ENCODE measurements at regions not wholly inside any gene's neighbourhood (a gene's known extent, or its start where the extent isn't known, plus 50 kb on each side); places are given as distances from the start of the nearest gene placed in this dataset.

DNA sequence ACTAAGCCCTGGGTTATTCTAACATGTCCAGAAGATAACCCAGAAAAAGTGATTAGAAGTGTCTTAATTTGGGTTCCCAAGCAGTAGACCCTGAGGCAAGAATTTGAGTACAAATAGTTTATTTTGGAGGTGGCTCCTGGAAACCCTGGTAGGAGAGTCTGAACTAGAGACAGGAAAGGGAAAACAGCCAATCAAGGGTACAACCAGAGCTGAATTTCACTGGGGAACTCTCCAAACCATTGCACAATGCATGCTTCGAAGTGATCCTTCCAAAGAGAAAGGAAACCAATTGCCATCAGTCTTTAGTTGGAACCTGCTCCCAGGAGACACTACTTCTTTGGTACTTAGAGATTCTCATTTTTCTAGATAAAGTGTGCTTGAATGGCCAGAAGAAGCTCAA, 361.5 kb downstream of the MBD2 start:
- Mint-ChIP-seq H3K36me3 (ENCODE audit: low read depth) (no peaks in the 10 kb centered on the region), H3K27ac (no peak overlapping the region)

DNA sequence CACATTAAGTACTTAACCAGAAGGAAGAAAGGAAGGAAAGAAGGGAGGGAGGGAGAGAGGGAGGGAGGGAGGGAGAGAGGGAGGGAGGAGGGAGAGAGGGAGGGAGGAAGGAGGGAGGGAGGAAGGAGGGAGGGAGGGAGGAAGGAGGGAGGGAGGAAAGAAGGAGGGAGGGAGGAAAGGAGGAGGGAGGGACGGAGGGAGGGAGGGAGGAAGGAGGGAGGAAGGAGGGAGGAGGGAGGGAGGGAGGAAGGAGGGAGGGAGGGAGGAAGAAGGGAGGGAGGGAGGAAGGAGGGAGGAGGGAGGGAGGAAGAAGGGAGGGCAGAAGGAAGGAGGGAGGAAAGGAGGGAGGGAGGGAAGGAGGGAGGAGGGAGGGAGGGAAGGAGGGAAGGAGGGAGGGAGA, 363.3 kb downstream of the MBD2 start:
- Mint-ChIP-seq H3K4me3 (no peak overlapping the region), H3K9me3 (peaks cover 3% of the 10 kb centered on the region)

More for the DNA sequence above, 361.5 kb downstream of the MBD2 start:
- no peaks in the 10 kb centered on the region for H3K9me3 Mint-ChIP-seq
- H3K27me3 Mint-ChIP-seq (ENCODE audit: low read depth) = no peaks in the 10 kb centered on the region
- H3K4me3 Mint-ChIP-seq = no peak overlapping the region
- TF ChIP-seq, protein P1, sequence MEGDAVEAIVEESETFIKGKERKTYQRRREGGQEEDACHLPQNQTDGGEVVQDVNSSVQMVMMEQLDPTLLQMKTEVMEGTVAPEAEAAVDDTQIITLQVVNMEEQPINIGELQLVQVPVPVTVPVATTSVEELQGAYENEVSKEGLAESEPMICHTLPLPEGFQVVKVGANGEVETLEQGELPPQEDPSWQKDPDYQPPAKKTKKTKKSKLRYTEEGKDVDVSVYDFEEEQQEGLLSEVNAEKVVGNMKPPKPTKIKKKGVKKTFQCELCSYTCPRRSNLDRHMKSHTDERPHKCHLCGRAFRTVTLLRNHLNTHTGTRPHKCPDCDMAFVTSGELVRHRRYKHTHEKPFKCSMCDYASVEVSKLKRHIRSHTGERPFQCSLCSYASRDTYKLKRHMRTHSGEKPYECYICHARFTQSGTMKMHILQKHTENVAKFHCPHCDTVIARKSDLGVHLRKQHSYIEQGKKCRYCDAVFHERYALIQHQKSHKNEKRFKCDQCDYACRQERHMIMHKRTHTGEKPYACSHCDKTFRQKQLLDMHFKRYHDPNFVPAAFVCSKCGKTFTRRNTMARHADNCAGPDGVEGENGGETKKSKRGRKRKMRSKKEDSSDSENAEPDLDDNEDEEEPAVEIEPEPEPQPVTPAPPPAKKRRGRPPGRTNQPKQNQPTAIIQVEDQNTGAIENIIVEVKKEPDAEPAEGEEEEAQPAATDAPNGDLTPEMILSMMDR (IDR thresholded peaks at IDR 0.05; ENCODE audit: unreplicated experiment in 3 of 3) = no peak
- H3K4me1 Mint-ChIP-seq = no peaks in the 10 kb centered on the region

DNA sequence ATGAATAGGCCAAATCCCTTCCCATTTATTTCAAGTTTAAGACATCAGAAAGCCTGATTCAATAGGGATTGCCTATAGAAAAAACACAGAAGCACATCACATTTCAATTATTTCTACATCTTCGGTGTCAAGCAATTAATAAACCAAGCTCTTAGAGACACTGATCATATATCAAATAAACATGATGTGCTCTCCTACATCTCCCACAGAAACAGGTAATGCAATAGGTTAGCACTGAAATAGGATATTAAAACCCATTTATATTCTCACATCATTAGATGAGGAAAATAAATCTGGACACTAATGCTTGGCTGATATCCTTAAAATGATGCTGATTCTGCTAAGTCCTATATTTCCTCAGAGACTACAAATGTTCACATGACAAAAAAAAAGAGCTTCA, 364.7 kb downstream of the MBD2 start:
- Mint-ChIP-seq H3K9me3 (peaks cover 3% of the 10 kb centered on the region), H3K27ac (no peak overlapping the region), H3K27me3 (ENCODE audit: low read depth) (no peaks in the 10 kb centered on the region), H3K4me3 (no peak overlapping the region), H3K36me3 (ENCODE audit: low read depth) (no peaks in the 10 kb centered on the region), H3K4me1 (no peaks in the 10 kb centered on the region)
- TF ChIP-seq, protein P1 (IDR thresholded peaks at IDR 0.05; ENCODE audit: unreplicated experiment in 3 of 3) = no peak

More for the DNA sequence above, 363.3 kb downstream of the MBD2 start:
- H3K4me1 Mint-ChIP-seq = no peaks in the 10 kb centered on the region
- TF ChIP-seq, protein P1 (IDR thresholded peaks at IDR 0.05; ENCODE audit: unreplicated experiment in 3 of 3) = no peak
- no peak overlapping the region for H3K27ac Mint-ChIP-seq
- H3K36me3 Mint-ChIP-seq (ENCODE audit: low read depth) = no peaks in the 10 kb centered on the region
- no peaks in the 10 kb centered on the region for H3K27me3 Mint-ChIP-seq (ENCODE audit: low read depth)

DNA sequence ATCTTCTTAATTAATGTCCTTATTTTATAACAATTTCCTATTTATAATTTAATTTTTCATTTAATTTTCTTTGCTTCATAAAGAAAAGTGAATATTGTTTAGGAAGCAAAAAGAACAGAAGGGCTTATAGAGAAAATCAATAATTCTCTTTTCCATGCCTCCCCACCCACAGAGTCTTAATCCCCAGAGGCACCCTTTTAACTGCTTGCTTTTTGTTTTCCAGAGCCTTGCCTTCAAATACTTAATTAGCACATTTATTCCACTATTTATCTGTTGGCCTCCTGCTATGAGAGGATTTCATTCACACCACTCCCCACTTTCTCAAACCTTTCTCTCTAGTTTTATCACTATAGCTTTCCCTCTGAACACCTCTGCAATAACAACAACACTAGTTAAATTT, 373.6 kb downstream of the MBD2 start:
- TF ChIP-seq, protein P1 (IDR thresholded peaks at IDR 0.05; ENCODE audit: unreplicated experiment in 3 of 3) = no peak
- Mint-ChIP-seq H3K9me3 (peaks cover 2% of the 10 kb centered on the region), H3K36me3 (ENCODE audit: low read depth) (no peaks in the 10 kb centered on the region), H3K27ac (no peak overlapping the region), H3K4me1 (no peaks in the 10 kb centered on the region), H3K27me3 (ENCODE audit: low read depth) (no peaks in the 10 kb centered on the region), H3K4me3 (no peak overlapping the region)

DNA sequence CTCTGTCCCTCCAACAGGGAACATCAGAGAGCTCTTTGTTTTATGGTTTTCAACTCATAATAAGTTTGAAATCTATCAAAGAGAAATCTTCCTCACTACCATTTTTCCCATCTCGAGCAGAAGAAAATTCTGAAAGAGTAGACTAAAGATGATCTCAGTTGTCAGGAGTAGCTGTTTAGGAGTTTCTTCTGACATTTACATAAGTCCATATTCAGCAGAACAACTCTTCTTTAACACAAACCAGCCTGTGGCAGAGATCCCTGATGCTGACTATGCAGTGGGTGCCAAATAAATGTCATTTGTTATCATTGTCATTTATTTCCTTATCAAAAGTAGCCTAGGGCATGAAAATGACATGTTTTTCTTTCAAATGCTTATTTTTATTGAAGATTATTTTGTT, 380.7 kb downstream of the MBD2 start:
- peak overlapping the region in 1 of 3 experiments; percentile 27 for H3K27ac Mint-ChIP-seq
- H3K4me1 Mint-ChIP-seq = peaks cover under 1% of the 10 kb centered on the region
- no peaks in the 10 kb centered on the region for H3K9me3 Mint-ChIP-seq
- H3K36me3 Mint-ChIP-seq (ENCODE audit: low read depth) = no peaks in the 10 kb centered on the region
- no peaks in the 10 kb centered on the region for H3K27me3 Mint-ChIP-seq (ENCODE audit: low read depth)
- TF ChIP-seq, protein P1 (IDR thresholded peaks at IDR 0.05; ENCODE audit: unreplicated experiment in 3 of 3) = no peak
- H3K4me3 Mint-ChIP-seq = no peak overlapping the region

DNA sequence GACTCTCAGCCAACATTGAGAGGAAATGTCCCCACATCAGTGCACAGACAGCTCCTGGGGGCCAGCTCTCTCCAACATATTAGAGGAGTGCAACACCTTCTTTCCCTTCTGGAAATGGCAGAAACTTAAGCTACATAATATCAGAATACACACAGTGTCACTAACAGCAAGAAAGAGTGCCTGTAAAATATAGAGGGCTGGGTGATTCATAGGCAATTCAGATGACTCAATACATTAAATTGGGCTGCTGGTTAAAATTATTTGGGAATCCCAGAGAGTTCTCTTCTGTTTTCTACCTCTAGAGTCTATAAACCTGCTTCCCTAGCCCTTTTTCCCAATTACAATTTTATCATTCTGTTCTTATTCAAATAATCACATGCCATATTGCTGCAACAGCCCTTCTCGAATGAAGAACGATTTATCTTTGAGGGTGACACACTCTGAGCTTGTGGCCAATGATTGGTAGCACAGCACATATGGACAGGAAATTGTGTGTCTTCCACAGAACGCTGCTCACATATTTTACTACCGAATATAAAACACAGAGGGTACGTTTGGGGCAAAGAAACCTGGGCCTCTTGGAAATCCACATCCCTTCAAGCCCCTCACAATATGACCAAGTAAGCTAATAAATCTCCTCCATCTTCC, 381.2 kb downstream of the MBD2 start:
- Mint-ChIP-seq H3K4me1 (peaks cover 5% of the 10 kb centered on the region), H3K4me3 (no peak overlapping the region), H3K27me3 (ENCODE audit: low read depth) (no peaks in the 10 kb centered on the region), H3K36me3 (ENCODE audit: low read depth) (no peaks in the 10 kb centered on the region), H3K27ac (peak overlapping the region in 1 of 3 experiments; percentile 27), H3K9me3 (no peaks in the 10 kb centered on the region)
- TF ChIP-seq, protein P1 (IDR thresholded peaks at IDR 0.05; ENCODE audit: unreplicated experiment in 3 of 3) = no peak
